Neural cell (in vitro differentiated cells): ENCODE measurements at regions not wholly inside any gene's neighbourhood (a gene's known extent, or its start where the extent isn't known, plus 50 kb on each side); places are given as distances from the start of the nearest gene placed in this dataset.

Experiments used
- H2AFZ ChIP-seq: fragments of 200-600, 300-800 bp; sonication (generic), shearing (Covaris generic); 2 replicates; pipeline ENCODE4 v1.6.0; 2014; ENCODE audit warnings: low read depth, mild to moderate bottlenecking, antibody characterized with exemption, low read length, moderate library complexity
- H3F3A ChIP-seq: fragments of 200-600 bp; shearing (Covaris generic); 2 replicates; pipeline ENCODE4 v1.6.1; 2016; ENCODE audit warnings: mild to moderate bottlenecking, moderate library complexity, mixed read lengths, antibody characterized with exemption, low read length; ENCODE audit not compliant: insufficient read depth, poor library complexity, severe bottlenecking
- H3K27ac ChIP-seq: fragments of 200-600, 300-800 bp; sonication (generic), shearing (Covaris generic); 2 replicates; pipeline ENCODE4 v1.5.1; 2014; ENCODE audit warnings: mild to moderate bottlenecking, low read length, moderate library complexity
- H3K27me3 ChIP-seq: fragments of 300-800, 200-600 bp; sonication (generic), shearing (Covaris generic); 2 replicates; pipeline ENCODE4 v1.6.0; 2014; ENCODE audit warnings: mild to moderate bottlenecking, low read depth, low read length, moderate library complexity; ENCODE audit not compliant: insufficient read depth
- H3K36me3 ChIP-seq: fragments of 300-800, 200-600 bp; sonication (generic), shearing (Covaris generic); 2 replicates; pipeline ENCODE4 v1.5.1; 2014; ENCODE audit warnings: mild to moderate bottlenecking, antibody characterized with exemption, low read length, moderate library complexity; ENCODE audit not compliant: insufficient read depth
- H3K4me2 ChIP-seq: fragments of 300-800, 200-600 bp; sonication (generic), shearing (Covaris generic); 2 replicates; pipeline ENCODE4 v1.6.0; 2014; ENCODE audit warnings: mild to moderate bottlenecking, low read length
- H3K4me3 ChIP-seq: fragments of 300-800, 200-600 bp; sonication (generic), shearing (Covaris generic); 2 replicates; pipeline ENCODE4 v1.5.1; 2014; ENCODE audit warnings: mild to moderate bottlenecking, low read length, moderate library complexity
- H3K79me2 ChIP-seq: fragments of 200-600 bp; shearing (Covaris generic); replicated peaks from 2 replicates; pipeline ENCODE4 v1.6.0; 2014; ENCODE audit warnings: mild to moderate bottlenecking, low read length, moderate library complexity; ENCODE audit not compliant: insufficient read depth
- H3K9ac ChIP-seq: fragments of 300-800, 200-600 bp; sonication (generic), shearing (Covaris generic); 2 replicates; pipeline ENCODE4 v1.6.1; 2016; ENCODE audit warnings: mild to moderate bottlenecking, low read length, mixed read lengths
- H3K9me2 ChIP-seq: fragments of 200-600 bp; shearing (Covaris generic); 2 replicates; pipeline ENCODE4 v1.6.1; 2016; ENCODE audit warnings: mild to moderate bottlenecking, low read length, mixed read lengths; ENCODE audit not compliant: insufficient read depth
- H3K9me3 ChIP-seq: fragments of 200-600, 300-800 bp; sonication (generic), shearing (Covaris generic); 2 replicates; pipeline ENCODE4 v1.6.1; 2016; ENCODE audit warnings: mild to moderate bottlenecking, mixed run types, low read length, moderate library complexity, mixed read lengths
- H4K20me1 ChIP-seq: fragments of 200-600 bp; shearing (Covaris generic); 2 replicates; pipeline ENCODE4 v1.6.1; 2016; ENCODE audit warnings: mild to moderate bottlenecking, mixed run types; ENCODE audit not compliant: insufficient read depth
- EP300 ChIP-seq: fragments of 450-650 bp; conservative IDR thresholded peaks from 2 replicates; pipeline ENCODE4 v1.6.1; 2014; ENCODE audit warnings: antibody characterized with exemption, mild to moderate bottlenecking, moderate library complexity; ENCODE audit not compliant: poor library complexity, severe bottlenecking
- EZH2 ChIP-seq: fragments of 200-600, 300-800 bp; shearing (Covaris generic), sonication (generic); IDR thresholded peaks from 2 replicates; pipeline ENCODE4 v1.6.1; 2014; ENCODE audit warnings: antibody characterized with exemption, low read length, borderline replicate concordance, mild to moderate bottlenecking; ENCODE audit not compliant: insufficient read depth, poor library complexity, severe bottlenecking
- MXI1 ChIP-seq: fragments of 450-650 bp; conservative IDR thresholded peaks from 2 replicates; pipeline ENCODE4 v1.6.1; 2014; ENCODE audit warnings: antibody characterized with exemption, mild to moderate bottlenecking; ENCODE audit not compliant: poor library complexity, severe bottlenecking
- POLR2AphosphoS5 ChIP-seq: IDR thresholded peaks from 2 replicates; pipeline ENCODE4 v1.6.1; 2012
- RAD21 ChIP-seq: fragments of 450-650 bp; conservative IDR thresholded peaks from 2 replicates; pipeline ENCODE4 v1.6.1; 2014; ENCODE audit warnings: antibody characterized with exemption, mild to moderate bottlenecking, moderate library complexity
- SMC3 ChIP-seq: fragments of 450-650 bp; conservative IDR thresholded peaks from 2 replicates; pipeline ENCODE4 v1.6.1; 2014; ENCODE audit warnings: antibody characterized with exemption, mild to moderate bottlenecking, moderate library complexity; ENCODE audit not compliant: poor library complexity
- TAF1 ChIP-seq: IDR thresholded peaks from 2 replicates; pipeline ENCODE4 v1.6.1; 2012; ENCODE audit warnings: low read depth
- TF ChIP-seq, protein P1 (sequence below): fragments of 450-650 bp; IDR thresholded peaks from 2 replicates; pipeline ENCODE4 v1.5.1; 2014; ENCODE audit warnings: antibody characterized with exemption, mild to moderate bottlenecking, moderate library complexity; ENCODE audit not compliant: poor library complexity, severe bottlenecking
- TF ChIP-seq, protein P2 (sequence below): IDR thresholded peaks from 2 replicates; pipeline ENCODE4 v1.6.1; 2012; ENCODE audit warnings: borderline replicate concordance

DNA sequence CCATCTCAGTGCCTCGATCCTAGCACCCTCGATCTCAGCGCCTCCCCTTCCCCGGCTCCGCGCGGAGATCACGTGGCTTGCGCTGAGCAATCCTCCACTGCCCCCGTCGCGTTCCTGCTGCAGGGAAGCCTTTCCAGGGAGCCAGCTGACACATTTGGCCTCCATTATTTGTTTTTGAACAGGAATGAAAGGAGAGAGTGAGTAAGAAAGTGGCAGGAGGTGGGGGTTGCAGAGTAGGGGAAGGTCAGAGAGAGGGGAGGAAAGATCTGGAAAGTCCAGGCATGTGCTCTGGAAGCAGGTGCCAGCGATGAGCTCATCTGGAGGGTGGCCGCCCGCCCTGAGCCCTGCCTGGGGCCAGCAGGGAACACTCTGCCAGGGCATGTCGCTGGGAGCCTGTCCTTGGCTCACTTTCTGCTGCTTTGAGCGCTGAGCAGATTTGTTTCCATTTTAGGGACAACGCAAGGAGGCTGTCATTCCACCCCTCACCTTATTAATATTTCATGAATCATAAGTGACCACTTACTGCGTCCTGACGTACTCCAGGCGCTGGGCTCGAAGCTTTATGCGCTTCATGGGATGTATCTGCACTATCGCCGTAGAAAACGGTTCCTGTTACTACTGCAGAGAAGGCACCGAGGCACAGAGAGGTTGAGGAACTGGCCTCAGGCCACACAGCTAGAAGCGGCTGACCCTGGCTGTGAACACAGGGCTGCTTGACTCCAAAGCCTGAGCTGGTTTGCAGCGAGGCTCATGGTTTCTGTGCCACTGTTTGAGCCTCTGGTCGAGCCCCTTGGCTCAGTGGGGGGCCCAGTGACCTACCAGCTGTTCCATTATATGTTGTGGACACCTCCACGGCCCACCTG lies 283.1 kb downstream of the SEC14L1 start:
- no peaks in the 10 kb centered on the region for H3K9me3 ChIP-seq
- no peaks in the 10 kb centered on the region for H3K27me3 ChIP-seq
- no peak overlapping the region for H3K4me2 ChIP-seq
- no peaks in the 10 kb centered on the region for H3K9me2 ChIP-seq
- no peak overlapping the region for H2AFZ ChIP-seq
- TF ChIP-seq EP300 = no peak
- TF ChIP-seq POLR2AphosphoS5 = no peak
- TF ChIP-seq RAD21 = no peak
- no peak for TF ChIP-seq EZH2
- TF ChIP-seq SMC3 = no peak
- no peak for TF ChIP-seq MXI1
- TF ChIP-seq, protein P1, sequence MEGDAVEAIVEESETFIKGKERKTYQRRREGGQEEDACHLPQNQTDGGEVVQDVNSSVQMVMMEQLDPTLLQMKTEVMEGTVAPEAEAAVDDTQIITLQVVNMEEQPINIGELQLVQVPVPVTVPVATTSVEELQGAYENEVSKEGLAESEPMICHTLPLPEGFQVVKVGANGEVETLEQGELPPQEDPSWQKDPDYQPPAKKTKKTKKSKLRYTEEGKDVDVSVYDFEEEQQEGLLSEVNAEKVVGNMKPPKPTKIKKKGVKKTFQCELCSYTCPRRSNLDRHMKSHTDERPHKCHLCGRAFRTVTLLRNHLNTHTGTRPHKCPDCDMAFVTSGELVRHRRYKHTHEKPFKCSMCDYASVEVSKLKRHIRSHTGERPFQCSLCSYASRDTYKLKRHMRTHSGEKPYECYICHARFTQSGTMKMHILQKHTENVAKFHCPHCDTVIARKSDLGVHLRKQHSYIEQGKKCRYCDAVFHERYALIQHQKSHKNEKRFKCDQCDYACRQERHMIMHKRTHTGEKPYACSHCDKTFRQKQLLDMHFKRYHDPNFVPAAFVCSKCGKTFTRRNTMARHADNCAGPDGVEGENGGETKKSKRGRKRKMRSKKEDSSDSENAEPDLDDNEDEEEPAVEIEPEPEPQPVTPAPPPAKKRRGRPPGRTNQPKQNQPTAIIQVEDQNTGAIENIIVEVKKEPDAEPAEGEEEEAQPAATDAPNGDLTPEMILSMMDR = no peak
- TF ChIP-seq TAF1 = no peak
- TF ChIP-seq, protein P2, sequence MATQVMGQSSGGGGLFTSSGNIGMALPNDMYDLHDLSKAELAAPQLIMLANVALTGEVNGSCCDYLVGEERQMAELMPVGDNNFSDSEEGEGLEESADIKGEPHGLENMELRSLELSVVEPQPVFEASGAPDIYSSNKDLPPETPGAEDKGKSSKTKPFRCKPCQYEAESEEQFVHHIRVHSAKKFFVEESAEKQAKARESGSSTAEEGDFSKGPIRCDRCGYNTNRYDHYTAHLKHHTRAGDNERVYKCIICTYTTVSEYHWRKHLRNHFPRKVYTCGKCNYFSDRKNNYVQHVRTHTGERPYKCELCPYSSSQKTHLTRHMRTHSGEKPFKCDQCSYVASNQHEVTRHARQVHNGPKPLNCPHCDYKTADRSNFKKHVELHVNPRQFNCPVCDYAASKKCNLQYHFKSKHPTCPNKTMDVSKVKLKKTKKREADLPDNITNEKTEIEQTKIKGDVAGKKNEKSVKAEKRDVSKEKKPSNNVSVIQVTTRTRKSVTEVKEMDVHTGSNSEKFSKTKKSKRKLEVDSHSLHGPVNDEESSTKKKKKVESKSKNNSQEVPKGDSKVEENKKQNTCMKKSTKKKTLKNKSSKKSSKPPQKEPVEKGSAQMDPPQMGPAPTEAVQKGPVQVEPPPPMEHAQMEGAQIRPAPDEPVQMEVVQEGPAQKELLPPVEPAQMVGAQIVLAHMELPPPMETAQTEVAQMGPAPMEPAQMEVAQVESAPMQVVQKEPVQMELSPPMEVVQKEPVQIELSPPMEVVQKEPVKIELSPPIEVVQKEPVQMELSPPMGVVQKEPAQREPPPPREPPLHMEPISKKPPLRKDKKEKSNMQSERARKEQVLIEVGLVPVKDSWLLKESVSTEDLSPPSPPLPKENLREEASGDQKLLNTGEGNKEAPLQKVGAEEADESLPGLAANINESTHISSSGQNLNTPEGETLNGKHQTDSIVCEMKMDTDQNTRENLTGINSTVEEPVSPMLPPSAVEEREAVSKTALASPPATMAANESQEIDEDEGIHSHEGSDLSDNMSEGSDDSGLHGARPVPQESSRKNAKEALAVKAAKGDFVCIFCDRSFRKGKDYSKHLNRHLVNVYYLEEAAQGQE = no peak
- no peak overlapping the region for H3K27ac ChIP-seq
- H3K9ac ChIP-seq = no peak overlapping the region
- H3K36me3 ChIP-seq = no peaks in the 10 kb centered on the region
- H3K4me3 ChIP-seq = no peak overlapping the region
- no peaks in the 10 kb centered on the region for H3K79me2 ChIP-seq
- no peaks in the 10 kb centered on the region for H3F3A ChIP-seq
- no peaks in the 10 kb centered on the region for H4K20me1 ChIP-seq

DNA sequence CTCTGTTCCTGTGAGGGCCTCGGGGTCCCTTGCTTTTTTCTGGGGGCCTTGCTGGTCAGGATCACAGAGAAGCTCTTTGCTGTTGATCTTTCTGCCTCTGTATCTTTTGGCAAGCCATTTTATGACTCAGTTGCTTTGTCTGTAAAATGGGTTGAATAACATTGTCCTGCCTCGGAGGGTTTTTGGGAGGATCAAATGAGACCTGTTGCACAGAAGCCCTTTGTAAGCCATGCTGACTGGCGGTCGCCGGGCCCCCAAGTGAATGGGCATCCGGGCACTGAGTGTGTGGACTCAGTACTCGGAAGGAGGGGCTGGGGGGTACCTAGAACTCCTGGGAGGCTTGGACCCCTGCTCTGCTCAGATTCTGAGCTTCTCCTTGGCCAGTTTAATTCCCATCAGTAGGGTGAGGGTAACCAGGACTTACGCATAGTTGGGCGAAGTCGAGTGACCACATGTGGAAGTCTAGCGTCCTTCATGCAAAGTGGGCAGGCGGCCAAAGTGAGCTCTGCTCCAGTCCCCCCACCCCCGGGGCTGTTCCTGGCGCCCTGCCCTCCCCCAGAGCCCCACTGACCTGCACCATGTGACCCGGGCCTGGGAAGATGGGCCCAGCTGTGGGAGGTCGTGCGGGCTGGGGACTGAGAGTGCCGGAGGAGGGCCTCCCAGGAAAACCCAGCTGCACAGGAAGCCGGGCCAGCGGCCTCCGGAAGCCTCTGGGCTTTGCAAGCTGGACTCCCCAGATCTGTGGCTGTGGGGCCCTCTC lies 284.0 kb downstream of the SEC14L1 start:
- Histone ChIP-seq H3K79me2 (no peaks in the 10 kb centered on the region), H3K9ac (no peak overlapping the region), H3K4me2 (no peak overlapping the region), H3F3A (no peaks in the 10 kb centered on the region), H2AFZ (no peak overlapping the region), H3K9me2 (no peaks in the 10 kb centered on the region), H3K27me3 (no peaks in the 10 kb centered on the region), H4K20me1 (no peaks in the 10 kb centered on the region), H3K4me3 (no peak overlapping the region), H3K9me3 (no peaks in the 10 kb centered on the region), H3K36me3 (no peaks in the 10 kb centered on the region), H3K27ac (no peak overlapping the region)
- TF ChIP-seq EP300 (no peak), RAD21 (no peak)
